ENCODE measurements at regions not wholly inside any gene's neighbourhood (a gene's known extent, or its start where the extent isn't known, plus 50 kb on each side); places are given as distances from the start of the nearest gene placed in this dataset.

DNA sequence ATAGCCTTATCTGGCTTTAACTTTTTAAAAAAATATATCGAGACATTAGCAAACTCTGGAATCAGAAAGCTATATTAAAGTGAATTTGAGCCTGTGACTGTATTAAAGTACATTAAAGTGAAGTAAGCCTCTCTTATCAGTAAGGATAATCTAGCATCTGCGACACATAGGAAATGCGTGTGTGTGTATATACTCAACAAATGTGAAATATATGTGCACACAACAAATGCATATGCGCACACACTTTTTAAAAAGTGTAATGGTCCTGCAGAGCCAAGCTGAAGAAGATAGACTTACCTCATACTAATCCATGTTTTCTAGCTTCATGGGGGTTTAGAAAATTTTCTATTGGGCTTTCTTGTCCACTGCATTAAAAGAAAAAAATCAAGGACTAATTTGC, 437.1 kb downstream of the ZIC1 start:
- TF ChIP-seq POLR2A (IDR thresholded peaks at IDR 0.05) (no peak), POLR2AphosphoS5 (IDR thresholded peaks at IDR 0.05; ENCODE audit: insufficient read depth in 1 of 2, low read depth in 1 of 2) (no peak)
- TF ChIP-seq, protein P1, sequence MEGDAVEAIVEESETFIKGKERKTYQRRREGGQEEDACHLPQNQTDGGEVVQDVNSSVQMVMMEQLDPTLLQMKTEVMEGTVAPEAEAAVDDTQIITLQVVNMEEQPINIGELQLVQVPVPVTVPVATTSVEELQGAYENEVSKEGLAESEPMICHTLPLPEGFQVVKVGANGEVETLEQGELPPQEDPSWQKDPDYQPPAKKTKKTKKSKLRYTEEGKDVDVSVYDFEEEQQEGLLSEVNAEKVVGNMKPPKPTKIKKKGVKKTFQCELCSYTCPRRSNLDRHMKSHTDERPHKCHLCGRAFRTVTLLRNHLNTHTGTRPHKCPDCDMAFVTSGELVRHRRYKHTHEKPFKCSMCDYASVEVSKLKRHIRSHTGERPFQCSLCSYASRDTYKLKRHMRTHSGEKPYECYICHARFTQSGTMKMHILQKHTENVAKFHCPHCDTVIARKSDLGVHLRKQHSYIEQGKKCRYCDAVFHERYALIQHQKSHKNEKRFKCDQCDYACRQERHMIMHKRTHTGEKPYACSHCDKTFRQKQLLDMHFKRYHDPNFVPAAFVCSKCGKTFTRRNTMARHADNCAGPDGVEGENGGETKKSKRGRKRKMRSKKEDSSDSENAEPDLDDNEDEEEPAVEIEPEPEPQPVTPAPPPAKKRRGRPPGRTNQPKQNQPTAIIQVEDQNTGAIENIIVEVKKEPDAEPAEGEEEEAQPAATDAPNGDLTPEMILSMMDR (IDR thresholded peaks at IDR 0.05), result no peak
